Stimulated activated CD4-positive, alpha-beta T cell treated with anti-CD3 and anti-CD28 coated beads, TNF-alpha, amount 100 ng/mL, for 48 hours (primary cell): ENCODE measurements at regions not wholly inside any gene's neighbourhood (a gene's known extent, or its start where the extent isn't known, plus 50 kb on each side); places are given as distances from the start of the nearest gene placed in this dataset.

ENCODE experiments used
- DNase-seq, 3 donors: peaks; one replicate each; pipeline ENCODE4 v3.0.0-alpha.2; 2020; ENCODE audit warnings: low read depth in 3 of 3

DNA sequence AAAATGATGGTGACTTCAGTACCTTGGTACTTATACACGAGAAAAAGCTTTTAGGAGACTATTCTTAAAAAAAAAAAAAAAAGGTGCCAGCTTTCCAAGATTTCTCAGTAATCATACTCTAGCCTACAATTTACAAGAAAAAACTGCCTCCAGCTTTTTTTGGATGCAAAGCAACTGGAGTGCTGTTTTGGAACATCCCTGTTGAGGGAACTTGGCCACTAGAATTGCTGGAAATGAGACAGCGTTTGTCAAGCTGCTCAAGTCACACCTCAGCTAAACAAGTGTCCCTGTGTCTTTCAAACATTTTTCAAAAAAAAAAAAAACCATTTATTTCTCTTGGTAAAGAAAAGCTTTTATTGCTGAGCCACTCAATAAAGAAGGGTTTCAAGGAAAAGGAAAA lies 413.1 kb upstream of the ARGLU1 start:
- DNase-seq: no peak

DNA sequence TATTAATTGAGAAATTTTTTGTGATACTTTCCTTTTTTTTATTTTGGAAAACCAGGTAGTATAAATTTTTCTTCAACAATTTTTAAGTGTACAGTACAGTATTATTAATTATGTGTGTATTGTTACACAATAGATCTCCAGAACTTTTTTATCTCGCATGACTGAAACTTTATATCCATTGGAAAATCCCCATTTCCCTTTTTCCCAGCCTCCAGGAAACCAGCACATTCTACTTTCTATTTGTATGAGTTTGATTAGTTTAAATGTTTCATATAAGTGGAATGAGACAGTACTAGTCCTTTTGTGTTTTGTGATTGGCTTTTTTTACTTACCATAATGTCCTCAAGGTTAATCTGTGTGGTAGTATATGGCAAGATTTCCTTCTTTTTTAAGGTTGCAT lies 399.5 kb upstream of the ARGLU1 start:
- DNase-seq: no peak

DNA sequence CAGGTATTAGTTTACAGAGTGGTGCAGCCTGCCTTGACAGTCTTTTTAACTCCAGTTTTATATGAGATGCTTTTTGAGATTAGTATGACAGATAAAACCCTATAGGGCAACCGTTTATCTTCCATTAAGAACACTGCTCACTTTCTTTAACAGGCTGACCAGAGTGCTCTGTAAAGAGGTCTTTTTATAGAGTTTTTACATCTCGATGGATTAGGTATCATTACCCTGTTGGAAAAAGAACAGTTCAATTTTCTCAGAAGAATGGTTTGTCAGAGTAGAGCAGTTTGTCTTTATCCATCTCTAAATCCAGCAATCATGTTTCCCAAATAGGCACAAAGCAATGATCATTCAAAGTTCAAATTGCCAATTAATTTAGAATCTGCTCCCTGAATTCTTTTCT lies 395.2 kb upstream of the ARGLU1 start:
- no peak for DNase-seq

DNA sequence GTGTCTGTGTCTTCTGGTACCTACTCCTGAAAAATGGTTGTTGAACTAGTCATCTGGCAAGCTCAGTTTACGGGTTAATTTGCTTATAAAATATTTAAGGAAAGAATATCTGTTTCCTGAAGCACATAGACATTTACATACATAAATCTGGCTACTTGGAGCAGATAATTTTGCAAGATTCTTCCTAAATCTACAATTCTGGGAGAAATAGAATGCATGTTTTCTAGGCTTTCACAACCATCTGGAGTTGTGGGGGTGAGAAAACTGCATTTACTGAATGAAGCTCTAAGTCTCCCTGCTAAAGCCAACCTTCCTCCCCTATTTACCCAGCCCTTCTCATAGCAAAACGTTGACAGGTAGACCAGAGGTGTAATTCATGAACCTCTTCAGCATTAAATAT lies 393.7 kb upstream of the ARGLU1 start:
- DNase-seq: no peak

GRCh38 chr13:106961216-106961615 lies 393.3 kb upstream of the ARGLU1 start:
- no peak for DNase-seq

DNA sequence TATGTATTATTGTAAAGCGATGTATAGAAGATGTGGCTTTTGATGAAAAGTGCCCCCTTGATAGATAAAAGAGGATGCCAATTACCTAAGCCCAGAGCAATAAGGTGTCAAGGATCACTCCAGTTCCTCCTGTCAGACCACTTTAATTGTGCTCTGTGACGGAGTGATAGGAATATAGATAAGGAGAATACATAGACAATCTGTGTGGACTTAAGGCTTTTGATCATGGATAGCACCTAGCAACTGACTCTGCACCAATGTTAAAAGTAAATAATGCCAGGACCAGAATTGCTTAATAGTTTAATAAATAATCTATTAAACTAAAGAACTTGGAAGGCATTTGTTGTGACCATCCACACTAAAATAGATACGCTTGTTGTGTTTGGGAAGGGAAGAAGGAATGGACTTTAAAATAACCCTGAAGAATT lies 390.7 kb upstream of the ARGLU1 start:
- no peak for DNase-seq

GRCh38 chr13:106942563-106942962 lies 374.6 kb upstream of the ARGLU1 start:
- DNase-seq: no peak

DNA sequence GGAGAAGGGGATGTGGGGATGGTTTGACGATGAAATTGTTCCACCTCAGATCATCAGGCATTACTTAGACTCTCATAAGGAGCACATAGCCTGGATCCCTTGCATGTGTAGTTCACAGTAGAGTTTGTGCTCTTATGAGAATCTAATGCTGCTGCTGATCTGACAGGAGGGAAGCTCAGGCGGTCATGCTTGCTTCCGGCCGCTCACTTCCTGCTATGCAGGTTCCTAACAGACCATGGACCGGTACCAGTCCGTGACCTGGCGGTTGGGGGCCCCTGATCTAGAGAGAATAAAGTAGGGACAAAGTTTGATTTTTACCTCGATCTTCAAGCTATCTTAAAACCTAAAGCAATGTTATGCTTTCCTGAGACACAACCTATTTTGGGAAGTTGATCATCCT lies 373.8 kb upstream of the ARGLU1 start:
- no peak for DNase-seq

DNA sequence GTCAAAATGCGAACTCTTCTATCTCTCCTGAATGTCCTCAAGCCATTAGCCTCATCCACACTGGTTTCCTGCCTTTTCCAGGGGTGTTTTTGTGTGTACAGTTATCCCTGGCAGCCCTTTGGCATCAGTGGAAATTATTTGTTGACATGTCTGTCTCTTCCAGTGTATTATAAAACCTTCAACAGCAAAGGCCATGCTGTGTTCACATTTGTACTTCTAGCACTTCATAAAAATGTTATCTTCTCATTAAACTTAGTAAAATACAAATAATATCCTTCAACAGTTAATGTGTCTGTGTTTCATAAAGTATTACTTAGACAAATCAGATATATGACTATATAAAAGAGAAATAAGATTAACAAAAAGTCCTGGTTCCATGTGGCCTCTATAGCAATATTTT lies 359.5 kb upstream of the ARGLU1 start:
- DNase-seq: no peak

DNA sequence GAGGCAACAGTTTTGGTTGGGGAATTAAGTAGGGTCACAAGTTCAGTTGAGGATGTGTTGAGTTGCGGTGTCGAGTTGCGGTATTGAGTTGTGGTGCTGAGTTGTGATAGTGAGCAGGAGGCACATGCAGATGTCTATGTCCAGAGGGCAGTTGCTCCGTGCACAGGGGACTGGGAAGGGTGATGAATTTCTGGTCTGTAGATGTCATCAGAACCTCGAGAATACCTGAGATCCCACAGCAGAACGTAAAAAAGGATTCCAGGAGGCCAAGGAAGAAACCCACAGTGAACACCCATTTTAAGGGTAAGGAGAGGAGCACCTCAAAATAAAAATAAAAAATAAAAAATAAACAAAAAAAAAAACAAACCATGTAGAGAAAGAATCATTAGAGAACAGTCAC lies 354.4 kb upstream of the ARGLU1 start:
- DNase-seq: no peak

GRCh38 chr13:106919638-106920037 lies 351.7 kb upstream of the ARGLU1 start:
- DNase-seq: no peak

DNA sequence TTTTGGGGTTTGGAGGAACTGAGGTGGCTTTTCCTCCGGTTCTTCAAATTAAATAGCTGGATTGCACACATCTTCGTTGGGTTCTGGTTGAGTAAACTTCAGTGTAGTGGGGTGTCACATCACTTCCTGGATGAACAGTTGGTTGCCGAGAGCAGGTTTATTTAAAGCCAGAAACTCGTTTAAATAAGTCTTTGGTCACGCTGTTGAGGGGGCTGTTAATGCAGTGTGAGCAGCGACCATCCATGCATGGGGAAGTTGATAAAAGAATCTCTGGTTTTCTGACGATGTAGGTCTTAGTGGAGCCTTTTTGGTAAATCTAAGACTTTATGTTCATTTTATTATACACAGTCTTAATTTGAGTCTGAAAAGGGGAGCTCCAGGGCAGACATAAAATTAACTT lies 351.2 kb upstream of the ARGLU1 start:
- no peak for DNase-seq

DNA sequence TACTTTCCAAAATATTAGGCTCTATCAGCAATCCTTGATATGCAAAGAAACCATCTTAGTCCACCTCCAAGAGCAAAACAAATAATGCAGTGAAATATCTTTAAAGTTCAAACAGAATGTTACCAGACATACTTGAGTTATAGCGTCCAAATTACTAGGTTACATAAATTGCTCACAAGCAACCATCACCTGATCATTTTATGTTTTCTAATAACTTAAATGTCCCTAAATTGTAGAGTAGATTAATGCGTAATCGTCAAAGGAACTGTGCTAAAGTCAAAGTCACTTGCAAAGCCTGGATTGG lies 350.6 kb upstream of the ARGLU1 start:
- DNase-seq: no peak

- DNase-seq: peak; percentile 40 to 52 (median 51)
Observed at GRCh38 chr13:106917673-106918556, 350.0 kb upstream of the ARGLU1 start.

GRCh38 chr13:106917024-106917571 lies 349.2 kb upstream of the ARGLU1 start:
- no peak for DNase-seq

DNA sequence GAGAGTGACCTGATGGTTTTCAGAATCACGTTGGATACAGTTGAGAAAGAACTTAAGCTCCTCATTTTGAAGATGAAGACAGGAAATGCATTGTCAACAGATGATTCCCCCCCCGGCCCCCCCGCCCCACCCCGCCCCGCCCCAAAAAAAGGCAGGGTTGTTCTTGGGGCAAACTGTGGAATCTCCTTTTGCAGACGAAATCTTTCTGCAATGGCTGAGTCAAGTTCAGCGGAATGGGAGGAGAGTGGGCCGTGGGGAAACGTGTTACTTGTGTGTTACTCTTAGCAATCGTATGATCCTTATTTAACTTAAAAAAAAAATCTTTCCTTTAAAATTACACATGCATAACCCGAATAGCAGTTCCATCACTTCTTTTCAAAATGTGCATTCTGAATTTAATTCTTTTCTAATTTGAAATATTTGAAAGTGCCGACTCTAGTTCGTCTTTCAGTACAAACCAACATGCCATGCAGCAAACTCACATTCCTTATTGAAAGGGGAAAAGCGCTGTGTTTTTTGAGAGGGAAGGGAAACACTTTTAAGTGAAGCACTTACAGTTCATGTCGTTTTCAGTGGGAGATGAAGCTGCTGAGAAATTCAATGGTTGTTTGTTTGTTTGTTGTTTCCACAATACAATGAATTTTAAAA lies 348.5 kb upstream of the ARGLU1 start:
- DNase-seq: no peak

DNA sequence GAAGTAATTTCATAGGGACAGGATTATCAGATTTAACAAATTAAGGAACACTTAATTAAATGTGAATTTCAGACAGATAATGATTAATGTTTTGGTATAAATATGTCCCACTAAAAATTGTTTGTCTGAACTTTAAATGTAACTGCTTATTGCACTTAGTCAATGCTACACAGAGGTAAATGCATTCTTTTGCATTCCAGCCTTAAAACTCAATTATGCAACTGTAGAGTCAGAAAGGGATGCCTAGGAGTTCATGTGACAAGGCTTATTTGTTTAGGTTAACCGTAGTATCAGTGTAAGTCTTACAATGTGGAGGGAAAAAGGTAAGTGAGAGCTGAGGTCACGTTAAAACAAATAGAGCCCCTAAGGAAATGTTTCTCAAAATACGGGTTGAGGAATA lies 347.2 kb upstream of the ARGLU1 start:
- DNase-seq: no peak

GRCh38 chr13:106911627-106912026 lies 343.7 kb upstream of the ARGLU1 start:
- no peak for DNase-seq

GRCh38 chr13:106911020-106911419 lies 343.1 kb upstream of the ARGLU1 start:
- DNase-seq: no peak

- DNase-seq: no peak
Observed at GRCh38 chr13:106906426-106906996, 338.6 kb upstream of the ARGLU1 start.

- DNase-seq: no peak
Observed at GRCh38 chr13:106905380-106906162, 337.6 kb upstream of the ARGLU1 start.

GRCh38 chr13:106899442-106899841 lies 331.5 kb upstream of the ARGLU1 start:
- no peak for DNase-seq
